ENCODE measurements at regions not wholly inside any gene's neighbourhood (a gene's known extent, or its start where the extent isn't known, plus 50 kb on each side); places are given as distances from the start of the nearest gene placed in this dataset.

- no peak for TF ChIP-seq YY1 (IDR thresholded peaks at IDR 0.05; ENCODE audit: low read depth)
- TF ChIP-seq EP300 (IDR thresholded peaks at IDR 0.05; ENCODE audit: borderline replicate concordance): no peak
- TF ChIP-seq, protein P1, sequence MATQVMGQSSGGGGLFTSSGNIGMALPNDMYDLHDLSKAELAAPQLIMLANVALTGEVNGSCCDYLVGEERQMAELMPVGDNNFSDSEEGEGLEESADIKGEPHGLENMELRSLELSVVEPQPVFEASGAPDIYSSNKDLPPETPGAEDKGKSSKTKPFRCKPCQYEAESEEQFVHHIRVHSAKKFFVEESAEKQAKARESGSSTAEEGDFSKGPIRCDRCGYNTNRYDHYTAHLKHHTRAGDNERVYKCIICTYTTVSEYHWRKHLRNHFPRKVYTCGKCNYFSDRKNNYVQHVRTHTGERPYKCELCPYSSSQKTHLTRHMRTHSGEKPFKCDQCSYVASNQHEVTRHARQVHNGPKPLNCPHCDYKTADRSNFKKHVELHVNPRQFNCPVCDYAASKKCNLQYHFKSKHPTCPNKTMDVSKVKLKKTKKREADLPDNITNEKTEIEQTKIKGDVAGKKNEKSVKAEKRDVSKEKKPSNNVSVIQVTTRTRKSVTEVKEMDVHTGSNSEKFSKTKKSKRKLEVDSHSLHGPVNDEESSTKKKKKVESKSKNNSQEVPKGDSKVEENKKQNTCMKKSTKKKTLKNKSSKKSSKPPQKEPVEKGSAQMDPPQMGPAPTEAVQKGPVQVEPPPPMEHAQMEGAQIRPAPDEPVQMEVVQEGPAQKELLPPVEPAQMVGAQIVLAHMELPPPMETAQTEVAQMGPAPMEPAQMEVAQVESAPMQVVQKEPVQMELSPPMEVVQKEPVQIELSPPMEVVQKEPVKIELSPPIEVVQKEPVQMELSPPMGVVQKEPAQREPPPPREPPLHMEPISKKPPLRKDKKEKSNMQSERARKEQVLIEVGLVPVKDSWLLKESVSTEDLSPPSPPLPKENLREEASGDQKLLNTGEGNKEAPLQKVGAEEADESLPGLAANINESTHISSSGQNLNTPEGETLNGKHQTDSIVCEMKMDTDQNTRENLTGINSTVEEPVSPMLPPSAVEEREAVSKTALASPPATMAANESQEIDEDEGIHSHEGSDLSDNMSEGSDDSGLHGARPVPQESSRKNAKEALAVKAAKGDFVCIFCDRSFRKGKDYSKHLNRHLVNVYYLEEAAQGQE (IDR thresholded peaks at IDR 0.05; ENCODE audit: low read depth): no peak
- no peak for TF ChIP-seq ZBTB7A (IDR thresholded peaks at IDR 0.05; ENCODE audit: low read depth)
- TF ChIP-seq RAD21 (IDR thresholded peaks at IDR 0.05; ENCODE audit: low read depth): no peak
- TF ChIP-seq TCF12 (IDR thresholded peaks at IDR 0.05; ENCODE audit: low read depth): no peak
- TF ChIP-seq TEAD4 (IDR thresholded peaks at IDR 0.05): no peak
- no peak for TF ChIP-seq TAF1 (IDR thresholded peaks at IDR 0.05; ENCODE audit: low read depth)
- TF ChIP-seq MAX (IDR thresholded peaks at IDR 0.05): no peak
- TF ChIP-seq CREB1 (IDR thresholded peaks at IDR 0.05; ENCODE audit: low read depth): no peak
- TF ChIP-seq FOXM1 (IDR thresholded peaks at IDR 0.05; ENCODE audit: borderline replicate concordance, low read depth): no peak
Observed at GRCh38 chr1:10867914-10868598, 71.6 kb upstream of the CASZ1 start.

Data from Ishikawa (cell line).